ENCODE measurements at regions not wholly inside any gene's neighbourhood (a gene's known extent, or its start where the extent isn't known, plus 50 kb on each side); places are given as distances from the start of the nearest gene placed in this dataset.
"Not testable (repeated sequence)": the region's sequence is repeated elsewhere in the genome, so short reads cannot be mapped to it uniquely, and the experiment has no call there.

DNA sequence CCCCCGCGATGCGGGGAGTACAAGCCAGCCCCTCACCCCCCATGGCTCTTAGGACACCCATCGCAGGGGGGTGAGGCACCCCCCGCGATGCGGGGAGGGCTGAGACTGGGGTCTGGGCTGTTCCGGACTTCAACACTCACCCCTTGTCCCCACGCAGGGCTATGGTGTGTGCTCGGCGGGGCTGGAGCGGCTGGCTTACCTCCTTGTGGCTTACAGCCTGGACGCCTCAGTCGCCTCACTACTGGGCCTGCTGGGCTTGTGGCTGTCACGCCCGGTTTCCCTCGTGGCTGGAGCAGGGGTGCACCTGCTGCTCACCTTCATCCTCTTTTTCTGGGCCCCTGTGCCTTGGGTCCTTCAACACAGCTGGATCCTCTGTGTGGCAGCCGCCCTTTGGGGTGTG, 87.8 kb upstream of the HMX1 start:
- H3K4me1 Mint-ChIP-seq; POLR2A ChIA-PET; H3K9me3 Mint-ChIP-seq; H3K27ac Mint-ChIP-seq; CTCF ChIA-PET; DNase-seq; H3K36me3 Mint-ChIP-seq (ENCODE audit: low read depth); H3K4me3 Mint-ChIP-seq: not testable (repeated sequence)
- peaks cover 14% of the 10 kb centered on the region for H3K27me3 Mint-ChIP-seq

DNA sequence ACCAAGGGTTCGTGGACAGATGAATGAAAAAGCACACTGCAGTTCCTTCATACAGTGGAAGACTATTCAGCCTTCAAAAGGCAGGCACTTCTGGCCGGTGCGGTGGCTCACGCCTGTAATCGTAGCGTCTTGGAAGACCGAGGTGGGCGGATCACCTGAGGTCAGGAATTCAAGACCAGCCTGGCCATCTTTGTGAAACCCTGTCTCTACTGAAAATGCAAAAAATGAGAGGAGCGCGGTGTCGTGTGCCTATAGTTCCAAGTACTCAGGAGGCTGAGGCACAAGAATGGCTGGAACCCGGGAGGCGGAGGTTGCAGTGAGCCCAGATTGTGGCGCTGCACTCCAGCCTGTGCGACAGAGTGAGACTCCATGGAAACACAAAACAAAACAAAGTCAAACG, 82.4 kb upstream of the HMX1 start:
- H3K36me3 Mint-ChIP-seq (ENCODE audit: low read depth); POLR2A ChIA-PET; H3K4me1 Mint-ChIP-seq; CTCF ChIA-PET; DNase-seq; H3K27ac Mint-ChIP-seq; H3K27me3 Mint-ChIP-seq; H3K4me3 Mint-ChIP-seq; H3K9me3 Mint-ChIP-seq: not testable (repeated sequence)

DNA sequence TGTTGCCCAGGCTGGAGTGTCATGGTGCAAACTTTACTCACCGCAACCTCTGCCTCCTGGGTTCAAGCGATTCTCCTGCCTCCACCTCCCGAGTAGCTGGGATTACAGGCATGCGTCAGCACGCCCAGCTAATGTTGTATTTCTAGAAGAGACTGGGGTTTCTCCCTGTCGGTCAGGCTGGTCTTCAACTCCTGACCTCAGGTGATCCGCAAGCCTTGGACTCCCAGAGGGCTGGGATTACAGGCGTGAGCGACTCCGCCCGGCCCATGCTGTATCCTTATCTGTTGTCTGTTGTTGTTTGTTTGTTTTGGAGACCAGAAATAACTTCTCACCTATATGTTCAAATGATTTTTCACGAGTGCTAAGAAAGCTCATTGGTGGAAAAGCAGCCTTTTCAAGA, 81.2 kb upstream of the HMX1 start:
- H3K36me3 Mint-ChIP-seq (ENCODE audit: low read depth); H3K4me3 Mint-ChIP-seq; H3K9me3 Mint-ChIP-seq; H3K4me1 Mint-ChIP-seq; H3K27me3 Mint-ChIP-seq; H3K27ac Mint-ChIP-seq; CTCF ChIA-PET; POLR2A ChIA-PET; DNase-seq: not testable (repeated sequence)

DNA sequence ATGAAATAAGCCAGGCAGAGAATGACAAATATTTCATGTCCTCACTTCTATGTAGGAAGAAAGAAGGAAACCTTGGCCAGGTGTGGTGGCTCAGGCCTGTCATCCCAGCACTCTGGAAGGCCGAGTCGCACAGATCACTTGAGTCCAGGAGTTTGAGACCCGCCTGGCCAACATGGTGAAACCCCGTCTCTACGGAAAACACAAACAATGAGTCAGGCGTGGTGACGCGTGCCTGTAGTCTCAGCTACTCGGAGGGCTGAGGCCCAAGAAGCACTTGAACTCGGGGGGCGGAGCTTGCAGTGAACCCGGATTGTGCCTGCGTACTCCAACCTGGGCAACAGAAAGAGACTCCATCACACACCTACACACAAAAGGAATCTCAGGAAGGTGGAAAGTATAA, 80.5 kb upstream of the HMX1 start:
- not testable (repeated sequence) for H3K27me3 Mint-ChIP-seq

DNA sequence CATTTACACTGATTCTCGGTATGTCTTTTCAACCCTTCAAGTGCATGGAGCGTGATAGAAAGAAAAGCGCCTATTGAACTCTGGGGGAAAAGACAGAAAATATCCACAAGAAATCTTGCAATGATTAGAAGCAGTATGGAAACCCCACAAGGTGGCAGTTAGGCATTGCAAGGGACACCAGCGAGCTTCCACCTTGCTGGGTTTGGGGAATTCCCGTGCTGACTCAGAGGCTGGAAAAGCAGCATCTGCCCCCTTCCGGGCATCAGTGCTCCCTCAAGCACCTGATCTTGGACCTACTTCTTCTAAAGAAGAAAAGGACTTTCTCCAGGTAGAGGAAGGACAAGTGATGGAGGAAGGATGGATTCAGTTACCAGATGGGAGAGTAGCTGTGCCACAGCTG, 73.9 kb upstream of the HMX1 start:
- H3K36me3 Mint-ChIP-seq (ENCODE audit: low read depth); H3K27ac Mint-ChIP-seq; H3K27me3 Mint-ChIP-seq; H3K9me3 Mint-ChIP-seq; POLR2A ChIA-PET; DNase-seq; CTCF ChIA-PET; H3K4me1 Mint-ChIP-seq; H3K4me3 Mint-ChIP-seq: not testable (repeated sequence)

More for the DNA sequence above, 80.5 kb upstream of the HMX1 start:
- H3K4me3 Mint-ChIP-seq; H3K4me1 Mint-ChIP-seq; H3K9me3 Mint-ChIP-seq; CTCF ChIA-PET; H3K27ac Mint-ChIP-seq; H3K36me3 Mint-ChIP-seq (ENCODE audit: low read depth); DNase-seq; POLR2A ChIA-PET: not testable (repeated sequence)

DNA sequence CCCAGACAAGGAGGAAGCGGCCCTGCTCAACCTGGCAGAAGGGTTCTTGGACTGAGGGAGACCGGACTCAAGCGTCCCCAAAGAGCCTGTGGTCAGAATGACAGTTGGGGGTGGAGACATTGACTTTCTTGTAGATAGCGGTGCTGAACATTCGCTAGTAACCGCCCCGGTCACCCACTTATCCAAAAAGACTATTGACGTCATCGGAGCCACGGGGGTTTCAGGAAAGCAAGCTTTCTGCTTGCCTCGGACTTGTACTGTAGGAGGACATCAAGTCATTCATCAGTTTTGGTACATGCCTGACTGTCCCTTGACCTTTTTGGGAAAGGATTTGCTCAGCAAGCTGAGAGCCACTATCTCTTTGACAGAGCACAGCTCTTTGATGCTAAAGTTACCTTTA, 71.7 kb upstream of the HMX1 start:
- DNase-seq; H3K4me1 Mint-ChIP-seq; CTCF ChIA-PET; H3K9me3 Mint-ChIP-seq; H3K27ac Mint-ChIP-seq; POLR2A ChIA-PET; H3K27me3 Mint-ChIP-seq; H3K4me3 Mint-ChIP-seq; H3K36me3 Mint-ChIP-seq (ENCODE audit: low read depth): not testable (repeated sequence)

DNA sequence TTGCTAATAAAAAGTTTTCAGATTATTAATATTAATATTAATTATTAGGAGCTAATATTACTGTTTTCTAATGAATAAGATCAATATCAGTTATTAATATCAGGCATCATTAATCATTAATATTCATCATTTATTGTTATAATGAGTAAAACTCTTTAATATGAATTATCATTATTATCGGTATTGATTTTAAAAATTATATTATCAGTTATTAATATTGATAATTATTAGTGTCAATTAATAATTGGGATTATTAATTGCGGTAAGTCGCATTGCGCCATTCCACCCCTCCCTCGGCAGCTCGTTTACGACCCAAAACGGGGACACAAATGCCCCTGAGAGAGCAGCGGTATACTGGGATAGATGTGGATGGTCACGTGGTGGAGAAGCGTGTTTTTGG, 70.4 kb upstream of the HMX1 start:
- H3K36me3 Mint-ChIP-seq (ENCODE audit: low read depth); H3K4me3 Mint-ChIP-seq; POLR2A ChIA-PET; H3K27me3 Mint-ChIP-seq; H3K4me1 Mint-ChIP-seq; DNase-seq; H3K9me3 Mint-ChIP-seq; CTCF ChIA-PET; H3K27ac Mint-ChIP-seq: not testable (repeated sequence)

DNA sequence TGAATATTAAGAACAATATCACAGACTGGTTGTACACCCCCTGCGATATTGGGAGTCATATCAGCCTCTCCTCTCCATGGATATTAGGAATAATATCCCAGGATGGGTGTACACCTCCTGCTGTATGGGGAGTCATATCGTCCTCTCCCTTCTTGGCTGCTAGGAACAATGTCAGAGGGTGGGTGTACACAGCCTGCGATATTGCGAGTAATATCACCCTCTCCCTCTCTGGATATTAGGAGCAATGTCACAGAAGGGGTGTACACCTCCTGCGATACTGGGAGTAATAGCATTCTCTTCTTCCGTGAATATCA, 69.8 kb upstream of the HMX1 start:
- H3K4me3 Mint-ChIP-seq; DNase-seq; POLR2A ChIA-PET; H3K4me1 Mint-ChIP-seq; H3K27ac Mint-ChIP-seq; H3K9me3 Mint-ChIP-seq; H3K27me3 Mint-ChIP-seq; CTCF ChIA-PET; H3K36me3 Mint-ChIP-seq (ENCODE audit: low read depth): not testable (repeated sequence)

DNA sequence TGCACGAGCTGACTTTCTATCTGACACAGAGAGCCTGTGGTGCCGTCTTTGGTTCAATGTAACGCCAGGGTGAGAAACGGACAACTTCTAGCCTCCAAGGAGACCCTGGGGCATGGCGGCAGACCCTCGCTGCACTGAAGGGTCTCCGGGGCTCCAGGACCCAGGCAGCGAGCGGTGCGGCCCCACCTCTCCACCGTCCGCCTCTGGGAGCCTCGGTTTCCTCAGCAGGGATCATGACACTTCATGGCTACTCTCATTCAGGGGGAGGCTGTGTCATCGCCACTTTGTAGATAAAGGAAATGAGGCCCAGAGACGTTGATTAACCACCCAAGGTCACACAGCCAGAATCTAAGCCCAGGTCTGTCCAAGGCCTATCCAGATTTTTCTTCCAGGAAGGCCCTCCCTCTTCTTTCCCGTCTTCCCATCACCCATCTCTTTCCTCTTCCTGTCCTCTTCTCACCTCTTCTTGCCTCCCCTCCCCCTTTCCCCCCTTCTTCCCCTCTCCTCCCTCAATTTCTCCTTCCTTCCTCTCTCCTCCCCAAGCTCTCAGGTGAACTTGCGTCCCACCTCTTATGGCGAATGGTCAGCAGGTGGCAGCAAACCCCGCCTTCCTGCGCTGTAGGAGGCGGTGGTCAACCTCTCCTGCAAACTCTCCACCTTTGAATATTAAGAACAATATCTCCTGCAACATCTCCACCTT, 69.3 kb upstream of the HMX1 start:
- H3K27me3 Mint-ChIP-seq, result no peaks in the 10 kb centered on the region
- no peaks in the 10 kb centered on the region for H3K36me3 Mint-ChIP-seq (ENCODE audit: low read depth)
- DNase-seq, result no peak
- CTCF ChIA-PET, result no interaction called here
- POLR2A ChIA-PET, result no interaction called here
- no peak overlapping the region for H3K4me3 Mint-ChIP-seq
- no peaks in the 10 kb centered on the region for H3K9me3 Mint-ChIP-seq
- H3K27ac Mint-ChIP-seq, result no peak overlapping the region
- H3K4me1 Mint-ChIP-seq, result no peaks in the 10 kb centered on the region

DNA sequence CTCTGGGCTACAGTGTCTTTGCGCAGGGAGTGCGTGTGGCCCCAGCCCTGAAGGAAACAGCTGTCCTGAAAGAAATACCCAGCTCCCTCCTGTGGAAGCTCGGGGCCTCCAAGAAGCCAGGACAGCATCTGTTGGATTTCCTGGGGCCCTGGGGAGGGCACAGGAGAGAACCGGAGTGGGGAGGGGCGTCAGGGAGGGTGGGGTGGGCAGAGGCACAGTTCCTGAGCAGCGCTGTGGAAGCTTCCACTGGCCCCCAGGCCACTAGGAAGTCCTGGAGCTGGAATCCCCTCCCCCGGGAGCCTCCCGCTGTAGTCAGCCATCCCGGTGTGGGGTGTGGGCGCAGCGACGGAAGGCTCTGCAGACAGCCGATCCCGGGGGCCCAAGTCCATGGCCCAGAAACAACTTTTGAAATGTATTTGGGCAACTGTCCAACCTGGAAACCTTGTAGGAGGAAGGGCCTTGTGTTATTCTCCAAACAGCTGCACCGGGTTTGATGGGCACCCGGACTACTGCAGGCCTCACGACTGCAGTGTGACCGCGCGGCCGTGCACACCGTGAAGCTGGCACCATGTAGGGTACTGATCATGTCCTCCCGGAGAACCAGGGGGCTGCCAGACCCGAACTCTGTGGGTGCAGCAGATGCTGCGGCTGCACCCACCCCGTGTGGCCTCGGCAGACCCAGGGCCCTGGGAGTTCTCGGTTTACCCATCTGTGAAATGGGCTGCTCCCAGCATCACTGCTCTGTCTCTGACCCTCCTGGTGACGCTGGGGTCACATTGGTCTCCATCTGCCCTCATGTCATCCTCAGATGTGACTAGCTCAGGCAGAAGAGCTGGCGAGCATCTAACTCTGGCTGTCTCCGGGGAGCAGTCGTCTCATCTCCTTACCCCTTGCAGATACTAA, 68.5 kb upstream of the HMX1 start:
- CTCF ChIA-PET, result no interaction called here
- no peak overlapping the region for H3K4me3 Mint-ChIP-seq
- H3K36me3 Mint-ChIP-seq (ENCODE audit: low read depth), result no peaks in the 10 kb centered on the region
- no peak overlapping the region for H3K27ac Mint-ChIP-seq
- DNase-seq, result no peak
- H3K9me3 Mint-ChIP-seq, result peaks cover 3% of the 10 kb centered on the region
- POLR2A ChIA-PET, result no interaction called here
- H3K4me1 Mint-ChIP-seq, result no peaks in the 10 kb centered on the region
- H3K27me3 Mint-ChIP-seq, result no peaks in the 10 kb centered on the region

DNA sequence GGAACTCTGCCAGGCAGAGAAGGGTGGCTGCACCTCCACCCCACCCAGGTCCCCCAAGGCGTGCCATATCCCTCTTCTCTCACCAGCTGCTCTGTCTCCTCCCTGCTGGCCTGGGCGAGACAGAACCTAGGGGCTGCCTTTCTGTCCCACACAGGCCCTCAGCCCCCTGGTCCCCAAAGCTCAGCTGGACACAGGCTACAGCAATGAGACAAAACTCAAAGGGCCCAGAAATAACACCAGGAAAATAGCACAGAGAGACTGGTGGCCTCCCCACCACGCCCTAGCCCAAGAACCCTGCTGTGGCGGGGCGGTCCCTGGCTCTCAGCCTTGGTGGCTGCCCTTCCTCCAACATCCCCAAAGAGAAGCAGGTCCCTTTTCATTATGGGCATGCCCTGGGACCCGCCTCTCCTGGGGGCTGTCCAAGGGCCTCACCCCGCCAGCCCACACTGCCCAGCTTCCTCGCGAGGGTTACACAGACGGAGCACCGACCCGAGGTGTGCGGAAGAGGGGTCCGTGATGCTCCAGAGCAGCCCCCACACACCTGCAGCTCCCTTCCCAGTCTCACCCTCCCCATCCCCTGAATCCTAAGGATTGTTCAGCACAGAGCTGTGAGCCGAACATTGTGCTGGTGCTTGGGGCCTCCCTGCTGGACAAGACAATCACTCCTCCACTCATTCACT, 67.7 kb upstream of the HMX1 start:
- ChIA-PET CTCF (no interaction called here), POLR2A (no interaction called here)
- DNase-seq, result no peak
- Mint-ChIP-seq H3K9me3 (peaks cover 3% of the 10 kb centered on the region), H3K36me3 (ENCODE audit: low read depth) (no peaks in the 10 kb centered on the region), H3K4me3 (no peak overlapping the region), H3K4me1 (no peaks in the 10 kb centered on the region), H3K27me3 (no peaks in the 10 kb centered on the region), H3K27ac (no peak overlapping the region)

DNA sequence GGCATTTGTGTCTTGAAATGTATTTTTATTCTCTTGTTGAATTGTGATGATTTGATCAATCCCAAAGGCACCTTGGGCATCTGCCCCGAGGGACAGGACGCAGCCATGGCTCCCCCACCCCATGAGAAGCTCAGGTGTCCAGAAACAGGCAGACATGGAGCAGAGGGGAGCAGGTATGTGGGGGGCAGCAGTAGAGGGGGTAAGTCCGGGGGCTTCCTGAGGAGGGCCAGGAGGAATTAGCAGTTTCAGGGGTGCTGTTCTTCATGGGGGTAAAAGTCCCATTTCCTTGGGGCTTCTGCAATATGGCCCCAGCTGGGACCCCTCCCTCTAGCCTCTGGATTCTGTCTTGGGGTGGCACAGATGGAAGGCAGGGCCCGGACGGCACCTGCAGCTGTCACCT, 67.0 kb upstream of the HMX1 start:
- H3K9me3 Mint-ChIP-seq, result peaks cover 3% of the 10 kb centered on the region
- no peak overlapping the region for H3K4me3 Mint-ChIP-seq
- no peak for DNase-seq
- H3K27me3 Mint-ChIP-seq, result no peaks in the 10 kb centered on the region
- CTCF ChIA-PET, result no interaction called here
- no peaks in the 10 kb centered on the region for H3K4me1 Mint-ChIP-seq
- H3K27ac Mint-ChIP-seq, result no peak overlapping the region
- H3K36me3 Mint-ChIP-seq (ENCODE audit: low read depth), result no peaks in the 10 kb centered on the region
- POLR2A ChIA-PET, result no interaction called here

DNA sequence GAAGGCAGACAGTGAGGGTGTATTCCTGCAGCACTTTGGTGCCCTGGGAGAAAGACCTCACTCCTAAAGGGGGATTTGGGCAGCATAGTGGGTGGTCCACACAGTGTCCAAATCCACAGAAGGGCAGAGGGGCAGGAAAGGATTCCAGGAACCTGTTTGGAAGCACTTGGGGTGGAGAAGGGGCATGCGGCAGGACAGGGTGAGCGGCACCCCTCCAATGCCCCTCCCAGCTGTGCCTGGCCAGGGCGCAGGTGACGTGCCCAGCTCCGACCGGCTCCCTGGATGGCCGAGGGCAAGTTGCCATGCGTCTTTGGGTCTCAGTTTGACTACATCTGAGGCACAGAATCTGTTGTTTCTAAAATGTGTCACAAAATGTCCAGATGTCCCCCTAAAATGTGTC, 66.5 kb upstream of the HMX1 start:
- H3K9me3 Mint-ChIP-seq, result peaks cover 5% of the 10 kb centered on the region
- DNase-seq, result no peak
- CTCF ChIA-PET, result no interaction called here
- POLR2A ChIA-PET, result no interaction called here
- no peak overlapping the region for H3K27ac Mint-ChIP-seq
- H3K36me3 Mint-ChIP-seq (ENCODE audit: low read depth), result no peaks in the 10 kb centered on the region
- no peaks in the 10 kb centered on the region for H3K27me3 Mint-ChIP-seq
- no peak overlapping the region for H3K4me3 Mint-ChIP-seq
- no peaks in the 10 kb centered on the region for H3K4me1 Mint-ChIP-seq

DNA sequence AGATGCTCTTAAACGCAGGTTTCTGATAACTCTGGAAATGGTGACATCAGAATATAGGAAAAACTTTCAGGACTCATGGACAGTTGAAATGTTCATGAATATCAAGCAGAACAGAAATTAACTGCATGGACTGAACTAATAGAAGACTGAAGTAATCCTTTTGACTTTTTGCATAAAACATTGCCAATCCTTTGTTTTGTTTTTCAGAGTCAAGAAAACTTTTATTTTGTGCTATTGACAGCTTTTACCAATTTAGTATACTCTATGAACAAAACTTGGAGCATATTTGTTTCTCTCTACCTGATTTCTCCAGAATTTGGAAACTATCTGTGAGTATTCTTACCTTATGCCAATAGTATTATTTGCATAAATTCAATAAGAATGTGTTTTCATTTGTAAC, 61.2 kb upstream of the HMX1 start:
- DNase-seq, result no peak
- no peaks in the 10 kb centered on the region for H3K36me3 Mint-ChIP-seq (ENCODE audit: low read depth)
- ChIA-PET CTCF (no interaction called here), POLR2A (no interaction called here)
- H3K27me3 Mint-ChIP-seq, result no peaks in the 10 kb centered on the region
- H3K9me3 Mint-ChIP-seq, result peaks cover 7% of the 10 kb centered on the region
- no peak overlapping the region for H3K4me3 Mint-ChIP-seq
- no peak overlapping the region for H3K27ac Mint-ChIP-seq
- no peaks in the 10 kb centered on the region for H3K4me1 Mint-ChIP-seq

All from activated CD4-positive, alpha-beta T cell treated with anti-CD3 and anti-CD28 coated beads, Interleukin-2, amount 10 ng/mL, durations not matched to agents 7 days and 5 days (primary cell).